Mucosa of stomach (tissue), 1 donor: ENCODE measurements at regions not wholly inside any gene's neighbourhood (a gene's known extent, or its start where the extent isn't known, plus 50 kb on each side); places are given as distances from the start of the nearest gene placed in this dataset.
A peak's percentile ranks its signal among the peaks of the same experiment; 100 is the strongest.
"Not testable (repeated sequence)": the region's sequence is repeated elsewhere in the genome, so short reads cannot be mapped to it uniquely, and the experiment has no call there.

Experiments used
- H3K27me3 ChIP-seq: one replicate; pipeline ENCODE4 v1.7.0; 2013; ENCODE audit warnings: mild to moderate bottlenecking, low read length; ENCODE audit not compliant: control insufficient read depth, insufficient read depth
- H3K36me3 ChIP-seq: one replicate; pipeline ENCODE4 v1.7.0; 2013; ENCODE audit warnings: low read length; ENCODE audit not compliant: control insufficient read depth, insufficient read depth
- H3K4me1 ChIP-seq: one replicate; pipeline ENCODE4 v1.7.0; 2013; ENCODE audit warnings: mild to moderate bottlenecking, low read length; ENCODE audit not compliant: control insufficient read depth, insufficient read depth
- H3K4me3 ChIP-seq: one replicate; pipeline ENCODE4 v1.7.0; 2013; ENCODE audit warnings: low read length
- H3K9ac ChIP-seq: one replicate; pipeline ENCODE4 v1.7.0; 2013; ENCODE audit warnings: mild to moderate bottlenecking, low read length, moderate library complexity
- H3K9me3 ChIP-seq: one replicate; pipeline ENCODE4 v1.7.0; 2013; ENCODE audit warnings: mild to moderate bottlenecking, low read length, moderate library complexity; ENCODE audit not compliant: control insufficient read depth
- donor health status: Pancreatic carcinoma.

- H3K9me3 ChIP-seq = no peaks in the 10 kb centered on the region
- H3K9ac ChIP-seq = no peak overlapping the region
- no peaks in the 10 kb centered on the region for H3K27me3 ChIP-seq
- H3K4me1 ChIP-seq = no peaks in the 10 kb centered on the region
- H3K36me3 ChIP-seq = no peaks in the 10 kb centered on the region
- no peak overlapping the region for H3K4me3 ChIP-seq
Measured at GRCh38 chr4:147286846-147287587, 193.9 kb upstream of the EDNRA start.

- Histone ChIP-seq H3K9ac (no peak overlapping the region), H3K4me1 (peaks cover 4% of the 10 kb centered on the region), H3K9me3 (no peaks in the 10 kb centered on the region), H3K27me3 (no peaks in the 10 kb centered on the region), H3K36me3 (no peaks in the 10 kb centered on the region), H3K4me3 (no peak overlapping the region)
Measured at GRCh38 chr4:147287588-147287890, 193.4 kb upstream of the EDNRA start.

DNA sequence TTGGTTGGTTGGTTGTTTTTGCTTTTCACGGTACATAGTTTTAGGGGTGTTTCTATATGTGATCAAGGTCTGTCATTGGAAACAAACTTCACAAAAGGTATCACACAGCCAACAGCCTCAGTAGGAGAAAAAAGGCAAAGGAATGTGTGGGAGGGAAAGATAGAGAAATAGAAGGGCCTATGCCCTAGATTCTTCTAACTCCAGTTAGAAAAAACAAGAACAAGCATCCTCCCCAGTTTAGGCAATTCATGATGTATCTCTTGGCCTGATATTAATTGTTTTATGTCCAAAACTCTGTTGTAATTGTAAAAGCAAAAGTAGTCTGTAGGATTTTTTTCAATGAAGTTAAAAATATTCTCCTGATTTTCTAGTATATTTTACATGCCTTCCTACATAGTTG, 192.4 kb upstream of the EDNRA start:
- H3K4me1 ChIP-seq = peaks cover 7% of the 10 kb centered on the region
- no peaks in the 10 kb centered on the region for H3K36me3 ChIP-seq
- H3K9me3 ChIP-seq = no peaks in the 10 kb centered on the region
- H3K9ac ChIP-seq = no peak overlapping the region
- no peak overlapping the region for H3K4me3 ChIP-seq
- H3K27me3 ChIP-seq = no peaks in the 10 kb centered on the region

- Histone ChIP-seq H3K36me3 (no peaks in the 10 kb centered on the region), H3K4me1 (peaks cover 7% of the 10 kb centered on the region), H3K9ac (no peak overlapping the region)
Measured at GRCh38 chr4:147289181-147289580, 191.7 kb upstream of the EDNRA start.

GRCh38 chr4:147292604-147293313, 188.1 kb upstream of the EDNRA start:
- H3K9ac ChIP-seq = peak overlapping the region; percentile 28
- H3K36me3 ChIP-seq, H3K27me3 ChIP-seq: not testable (repeated sequence)

More at GRCh38 chr4:147289181-147289580, 191.7 kb upstream of the EDNRA start:
- no peaks in the 10 kb centered on the region for H3K9me3 ChIP-seq
- H3K4me3 ChIP-seq = no peak overlapping the region
- H3K27me3 ChIP-seq = no peaks in the 10 kb centered on the region

GRCh38 chr4:147293314-147293677, 187.6 kb upstream of the EDNRA start:
- peak overlapping the region; percentile 28 for H3K9ac ChIP-seq
- not testable (repeated sequence) for H3K27me3 ChIP-seq, H3K4me3 ChIP-seq, H3K4me1 ChIP-seq, H3K9me3 ChIP-seq, H3K36me3 ChIP-seq

More at GRCh38 chr4:147292604-147293313, 188.1 kb upstream of the EDNRA start:
- not testable (repeated sequence) for H3K4me3 ChIP-seq, H3K9me3 ChIP-seq, H3K4me1 ChIP-seq

DNA sequence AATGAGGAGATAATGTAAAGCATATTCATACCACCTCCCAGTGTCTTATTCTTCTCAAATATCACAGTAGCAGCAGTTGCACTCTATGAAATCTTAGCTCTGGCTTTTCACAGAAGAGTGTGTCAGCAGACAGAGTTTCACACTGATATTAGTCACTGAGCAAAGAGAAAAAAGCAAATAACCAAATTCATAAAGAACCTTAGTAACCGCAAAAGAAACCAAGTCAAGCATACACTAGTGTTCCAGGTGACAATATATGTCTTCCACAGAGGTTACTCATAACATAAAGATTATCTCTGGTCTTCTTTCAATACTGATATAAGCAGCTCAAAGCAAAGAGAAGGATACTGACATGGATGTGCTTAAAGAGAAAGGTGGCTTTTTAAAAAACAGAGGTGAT, 181.7 kb upstream of the EDNRA start:
- Histone ChIP-seq H3K4me1 (no peaks in the 10 kb centered on the region), H3K4me3 (no peak overlapping the region), H3K9me3 (no peaks in the 10 kb centered on the region), H3K36me3 (no peaks in the 10 kb centered on the region), H3K9ac (no peak overlapping the region), H3K27me3 (no peaks in the 10 kb centered on the region)

- no peaks in the 10 kb centered on the region for H3K4me1 ChIP-seq
- H3K4me3 ChIP-seq = no peak overlapping the region
- H3K9ac ChIP-seq = no peak overlapping the region
- no peaks in the 10 kb centered on the region for H3K36me3 ChIP-seq
- no peaks in the 10 kb centered on the region for H3K27me3 ChIP-seq
- no peaks in the 10 kb centered on the region for H3K9me3 ChIP-seq
Measured at GRCh38 chr4:147303174-147303872, 177.6 kb upstream of the EDNRA start.

- Histone ChIP-seq H3K36me3 (no peaks in the 10 kb centered on the region), H3K9ac (no peak overlapping the region), H3K4me1 (no peaks in the 10 kb centered on the region)
Measured at GRCh38 chr4:147303873-147304229, 177.0 kb upstream of the EDNRA start.

DNA sequence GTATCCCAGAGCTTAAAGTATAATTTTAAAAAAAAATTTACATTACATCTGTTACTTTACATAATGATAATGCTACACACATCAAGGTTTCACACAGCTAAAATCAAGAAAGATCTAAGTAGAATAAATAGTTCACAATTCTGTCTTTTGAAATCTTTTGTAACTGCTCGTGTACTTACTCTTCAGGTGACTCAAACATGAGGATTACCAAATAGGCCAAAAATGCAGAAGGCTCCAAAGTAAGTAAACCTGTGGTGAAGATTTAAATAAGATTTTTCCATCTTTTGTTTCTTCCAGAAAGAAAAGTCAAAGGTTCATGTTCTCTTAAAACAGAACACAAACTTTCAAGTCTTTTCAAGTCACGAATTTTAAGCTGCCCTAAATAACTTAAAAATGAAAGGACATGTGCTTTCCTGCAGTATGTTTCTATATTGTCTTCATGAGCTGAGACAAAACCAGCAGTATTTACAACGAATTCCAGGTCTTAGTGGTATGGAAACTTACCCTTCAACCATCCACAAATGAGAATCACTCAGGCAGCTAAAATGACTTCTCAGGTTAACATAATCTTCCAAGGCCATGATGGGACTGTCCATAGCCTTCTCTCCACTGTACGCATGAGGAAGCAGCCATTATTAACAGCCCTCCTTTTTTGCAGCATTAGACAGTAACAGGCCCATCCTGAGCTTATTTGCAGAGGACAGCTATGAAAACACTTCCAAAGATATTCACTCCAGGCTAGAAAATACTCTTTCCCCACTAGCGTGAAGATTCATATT, 172.8 kb upstream of the EDNRA start:
- no peak overlapping the region for H3K9ac ChIP-seq
- H3K9me3 ChIP-seq = no peaks in the 10 kb centered on the region
- H3K27me3 ChIP-seq = no peaks in the 10 kb centered on the region
- H3K4me1 ChIP-seq = no peaks in the 10 kb centered on the region
- H3K4me3 ChIP-seq = no peak overlapping the region
- H3K36me3 ChIP-seq = no peaks in the 10 kb centered on the region

More at GRCh38 chr4:147303873-147304229, 177.0 kb upstream of the EDNRA start:
- H3K27me3 ChIP-seq = no peaks in the 10 kb centered on the region
- H3K4me3 ChIP-seq = no peak overlapping the region
- H3K9me3 ChIP-seq = no peaks in the 10 kb centered on the region

- no peaks in the 10 kb centered on the region for H3K4me1 ChIP-seq
- no peak overlapping the region for H3K4me3 ChIP-seq
- H3K9me3 ChIP-seq = no peaks in the 10 kb centered on the region
- H3K36me3 ChIP-seq = no peaks in the 10 kb centered on the region
- no peak overlapping the region for H3K9ac ChIP-seq
- H3K27me3 ChIP-seq = no peaks in the 10 kb centered on the region
Measured at GRCh38 chr4:147309434-147309833, 171.5 kb upstream of the EDNRA start.

DNA sequence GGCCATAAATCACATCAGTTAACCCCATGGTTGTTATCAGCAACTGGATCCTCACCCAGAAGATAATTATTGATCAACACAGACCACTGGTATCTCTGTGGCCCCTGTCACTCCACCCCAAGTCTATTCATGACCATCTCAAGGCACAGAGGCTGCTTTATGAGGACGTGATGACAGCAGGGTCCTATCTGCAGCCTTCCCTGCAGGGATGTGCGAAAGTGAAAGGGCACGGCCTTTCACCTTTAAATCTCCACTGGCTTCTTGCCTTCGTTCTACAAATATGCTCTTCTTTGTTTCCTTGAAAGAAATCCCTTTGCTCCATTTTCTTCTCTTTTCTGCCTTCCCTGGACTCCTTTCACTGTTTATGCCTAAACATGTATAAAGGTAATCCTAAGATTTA, 170.6 kb upstream of the EDNRA start:
- Histone ChIP-seq H3K4me1 (no peaks in the 10 kb centered on the region), H3K36me3 (no peaks in the 10 kb centered on the region), H3K9me3 (no peaks in the 10 kb centered on the region), H3K4me3 (no peak overlapping the region), H3K9ac (no peak overlapping the region), H3K27me3 (no peaks in the 10 kb centered on the region)
